ENCODE measurements at regions not wholly inside any gene's neighbourhood (a gene's known extent, or its start where the extent isn't known, plus 50 kb on each side); places are given as distances from the start of the nearest gene placed in this dataset.

- Histone ChIP-seq H3K9me3 (ENCODE audit: control insufficient read depth in 4 of 4, insufficient read depth in 3 of 4, low read length in 3 of 4) (no peaks in the 10 kb centered on the region), H3K4me1 (ENCODE audit: control insufficient read depth in 5 of 5, insufficient read depth in 5 of 5, low read length in 5 of 5) (no peaks in the 10 kb centered on the region), H3K4me3 (no peak overlapping the region), H3K36me3 (ENCODE audit: control insufficient read depth in 4 of 4, insufficient read depth in 4 of 4, low read length in 4 of 4) (no peaks in the 10 kb centered on the region), H3K27ac (ENCODE audit: low read depth in 1 of 2, low read length in 1 of 2) (no peak overlapping the region), H3K9ac (ENCODE audit: insufficient read depth in 1 of 2, low read length in 2 of 2) (no peak overlapping the region), H3K27me3 (ENCODE audit: control insufficient read depth in 3 of 3, insufficient read depth in 3 of 3, low read length in 2 of 3) (no peaks in the 10 kb centered on the region)
- WGBS, 2 donors: 61 to 76% methylated on average over 3 of the region's 3 CpGs
- no peak for TF ChIP-seq CTCF (IDR thresholded peaks at IDR 0.05; ENCODE audit: control extremely low read depth, extremely low read depth)
- ATAC-seq (ENCODE audit: insufficient read depth, low FRiP score) (no peak), DNase-seq (no peak)
Observed at GRCh38 chr2:33924586-33925169, 325.6 kb upstream of the FAM98A start.

- Histone ChIP-seq H3K36me3 (ENCODE audit: control insufficient read depth in 4 of 4, insufficient read depth in 4 of 4, low read length in 4 of 4) (no peaks in the 10 kb centered on the region), H3K27ac (ENCODE audit: low read depth in 1 of 2, low read length in 1 of 2) (no peak overlapping the region), H3K4me1 (ENCODE audit: control insufficient read depth in 5 of 5, insufficient read depth in 5 of 5, low read length in 5 of 5) (no peaks in the 10 kb centered on the region), H3K9ac (ENCODE audit: insufficient read depth in 1 of 2, low read length in 2 of 2) (no peak overlapping the region), H3K9me3 (ENCODE audit: control insufficient read depth in 4 of 4, insufficient read depth in 3 of 4, low read length in 3 of 4) (peaks cover 0 to 2% (median 0%) of the 10 kb centered on the region in 4 donors), H3K27me3 (ENCODE audit: control insufficient read depth in 3 of 3, insufficient read depth in 3 of 3, low read length in 2 of 3) (no peaks in the 10 kb centered on the region), H3K4me3 (no peak overlapping the region)
- ATAC-seq (ENCODE audit: insufficient read depth, low FRiP score): no peak
- DNase-seq: no peak
- TF ChIP-seq CTCF (IDR thresholded peaks at IDR 0.05; ENCODE audit: control extremely low read depth, extremely low read depth): no peak
- WGBS, 2 donors: 49 to 63% methylated on average over 4 of the region's 4 CpGs
Observed at GRCh38 chr2:33917252-33917651, 318.2 kb upstream of the FAM98A start.

- 77 to 84% methylated on average over 1 of the region's 1 CpG for WGBS, 2 donors
- Histone ChIP-seq H3K4me1 (ENCODE audit: control insufficient read depth in 5 of 5, insufficient read depth in 5 of 5, low read length in 5 of 5) (peaks cover 0 to 8% (median 0%) of the 10 kb centered on the region in 5 donors), H3K36me3 (ENCODE audit: control insufficient read depth in 4 of 4, insufficient read depth in 4 of 4, low read length in 4 of 4) (no peaks in the 10 kb centered on the region), H3K9ac (ENCODE audit: insufficient read depth in 1 of 2, low read length in 2 of 2) (no peak overlapping the region), H3K9me3 (ENCODE audit: control insufficient read depth in 4 of 4, insufficient read depth in 3 of 4, low read length in 3 of 4) (peaks cover 0 to 2% (median 0%) of the 10 kb centered on the region in 4 donors), H3K27ac (ENCODE audit: low read depth in 1 of 2, low read length in 1 of 2) (no peak overlapping the region), H3K27me3 (ENCODE audit: control insufficient read depth in 3 of 3, insufficient read depth in 3 of 3, low read length in 2 of 3) (no peaks in the 10 kb centered on the region), H3K4me3 (no peak overlapping the region)
- ATAC-seq (ENCODE audit: insufficient read depth, low FRiP score) (no peak), DNase-seq (no peak)
- TF ChIP-seq CTCF (IDR thresholded peaks at IDR 0.05; ENCODE audit: control extremely low read depth, extremely low read depth): no peak
Observed at GRCh38 chr2:33913071-33913616, 314.0 kb upstream of the FAM98A start.

GRCh38 chr2:33911327-33911726 lies 312.2 kb upstream of the FAM98A start:
- H3K9me3 ChIP-seq (ENCODE audit: control insufficient read depth in 4 of 4, insufficient read depth in 3 of 4, low read length in 3 of 4): peaks cover 0 to 2% (median 0%) of the 10 kb centered on the region in 4 donors
- no peak overlapping the region for H3K4me3 ChIP-seq
- 32 to 33% methylated on average over 2 of the region's 2 CpGs for WGBS, 2 donors
- DNase-seq: no peak
- H3K9ac ChIP-seq (ENCODE audit: insufficient read depth in 1 of 2, low read length in 2 of 2): no peak overlapping the region
- ATAC-seq (ENCODE audit: insufficient read depth, low FRiP score): no peak
- TF ChIP-seq CTCF (IDR thresholded peaks at IDR 0.05; ENCODE audit: control extremely low read depth, extremely low read depth): no peak
- no peak overlapping the region for H3K27ac ChIP-seq (ENCODE audit: low read depth in 1 of 2, low read length in 1 of 2)
- no peaks in the 10 kb centered on the region for H3K36me3 ChIP-seq (ENCODE audit: control insufficient read depth in 4 of 4, insufficient read depth in 4 of 4, low read length in 4 of 4)
- no peaks in the 10 kb centered on the region for H3K27me3 ChIP-seq (ENCODE audit: control insufficient read depth in 3 of 3, insufficient read depth in 3 of 3, low read length in 2 of 3)
- H3K4me1 ChIP-seq (ENCODE audit: control insufficient read depth in 5 of 5, insufficient read depth in 5 of 5, low read length in 5 of 5): peaks cover 0 to 8% (median 0%) of the 10 kb centered on the region in 5 donors

All from lung (tissue), 11 donors.